CD4-positive, alpha-beta T cell treated with Interferon alpha-2 for 1 hour (primary cell): ENCODE measurements at regions not wholly inside any gene's neighbourhood (a gene's known extent, or its start where the extent isn't known, plus 50 kb on each side); places are given as distances from the start of the nearest gene placed in this dataset.

ENCODE experiments used
- DNase-seq, 2 donors: peaks; one replicate each; pipeline ENCODE4 v3.0.0-alpha.2; 2020 to 2022

GRCh38 chr7:131190146-131190545, 137.5 kb upstream of the MKLN1 start:
- DNase-seq: no peak

- DNase-seq: no peak
Measured at GRCh38 chr7:131190581-131190980, 137.1 kb upstream of the MKLN1 start.

DNA sequence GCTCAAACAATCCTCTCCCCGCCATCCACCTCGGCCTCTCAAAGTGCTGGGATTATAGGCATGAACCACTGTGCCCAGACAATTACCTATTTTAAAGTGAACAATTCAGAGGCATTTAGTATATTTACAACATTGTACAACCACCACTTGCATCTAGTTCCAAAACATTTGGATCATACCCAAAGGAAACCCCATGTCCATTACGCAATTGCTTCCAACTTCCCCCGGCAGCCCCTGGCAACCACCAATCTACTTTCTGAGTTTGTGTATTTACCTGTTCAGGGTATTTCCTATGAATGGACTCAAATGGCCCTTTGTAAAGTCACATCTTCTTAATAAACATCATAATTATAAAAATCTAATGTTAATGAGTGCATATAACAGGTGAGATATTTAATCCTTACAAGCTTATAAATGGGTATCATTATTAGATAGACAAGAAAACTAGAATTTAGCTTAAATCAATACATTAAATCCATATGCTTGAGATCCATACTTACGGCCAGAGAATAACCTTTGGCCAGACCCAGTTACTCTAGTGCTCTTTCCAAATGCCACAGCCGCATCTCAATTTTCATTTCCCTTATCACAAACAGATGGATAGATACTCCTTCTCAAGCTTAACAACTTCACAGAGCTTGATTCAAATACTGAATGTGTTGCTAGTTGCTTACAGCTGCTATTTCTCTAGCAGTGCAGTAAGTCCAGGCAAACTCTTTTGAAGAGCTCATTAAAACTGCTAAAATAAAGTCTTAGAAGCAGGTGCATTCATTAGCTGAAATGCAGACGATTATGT, 133.4 kb upstream of the MKLN1 start:
- no peak for DNase-seq

- no peak for DNase-seq
Measured at GRCh38 chr7:131196803-131197202, 130.9 kb upstream of the MKLN1 start.

- no peak for DNase-seq
Measured at GRCh38 chr7:131197920-131198615, 129.6 kb upstream of the MKLN1 start.

DNA sequence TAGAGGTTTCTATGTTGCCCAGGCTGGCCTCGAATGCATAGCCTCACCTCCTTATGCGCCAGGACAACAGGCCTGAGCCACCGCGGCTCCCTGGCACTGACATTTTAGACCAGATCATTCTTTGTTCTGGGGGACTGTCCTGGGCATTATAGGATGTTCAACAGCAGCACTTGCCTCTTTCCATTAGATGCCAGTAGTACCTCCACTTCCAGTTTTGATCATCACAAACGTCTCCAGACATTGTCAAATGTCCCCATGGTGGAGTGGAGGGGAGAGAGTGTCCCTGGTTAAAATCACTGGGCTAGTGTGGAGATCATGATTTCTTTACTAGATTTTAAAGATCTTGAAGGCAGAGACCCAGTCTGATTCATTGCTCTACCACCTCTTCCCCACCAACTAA, 125.2 kb upstream of the MKLN1 start:
- no peak for DNase-seq

DNA sequence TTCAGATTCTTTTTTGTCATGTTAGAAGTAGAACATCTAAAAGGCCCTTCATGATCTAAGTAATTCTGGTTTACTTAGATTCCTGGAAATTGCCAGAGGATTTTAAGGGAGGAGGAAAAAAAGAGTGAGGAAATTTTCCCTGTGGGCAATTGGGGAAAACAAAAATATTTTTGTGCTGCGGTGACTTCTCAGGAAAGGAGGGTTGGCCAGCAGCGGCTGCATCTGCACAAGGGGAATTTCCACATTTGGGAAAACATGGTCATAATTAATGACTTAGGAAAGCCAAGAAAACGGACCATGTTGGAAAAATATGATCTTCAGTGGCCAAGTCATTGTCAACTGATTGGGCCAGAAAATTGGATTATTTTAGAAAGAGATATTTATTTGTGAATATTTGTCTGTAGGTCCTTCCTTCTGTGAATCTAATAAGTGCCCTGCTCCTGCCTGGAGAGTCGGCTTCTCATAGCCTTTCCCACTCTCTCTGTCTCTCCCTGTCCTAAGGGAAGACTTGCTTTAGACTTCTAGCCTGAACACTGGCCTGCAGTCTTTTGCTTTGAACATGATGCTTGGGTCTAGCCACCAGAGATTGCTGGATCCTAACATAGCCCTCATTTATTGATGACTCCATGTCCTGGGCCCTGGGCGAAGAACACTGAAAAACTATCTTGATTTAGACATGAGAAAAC, 124.2 kb upstream of the MKLN1 start:
- no peak for DNase-seq

- no peak for DNase-seq
Measured at GRCh38 chr7:131208777-131209176, 118.9 kb upstream of the MKLN1 start.

- no peak for DNase-seq
Measured at GRCh38 chr7:131210618-131211017, 117.1 kb upstream of the MKLN1 start.

GRCh38 chr7:131211500-131211899, 116.2 kb upstream of the MKLN1 start:
- DNase-seq: no peak

- DNase-seq: no peak
Measured at GRCh38 chr7:131212114-131212513, 115.6 kb upstream of the MKLN1 start.

- DNase-seq: no peak
Measured at GRCh38 chr7:131218727-131219128, 108.9 kb upstream of the MKLN1 start.

- peak in 1 of 2 donors; percentile 7 for DNase-seq
Measured at GRCh38 chr7:131219312-131220041, 108.2 kb upstream of the MKLN1 start.

DNA sequence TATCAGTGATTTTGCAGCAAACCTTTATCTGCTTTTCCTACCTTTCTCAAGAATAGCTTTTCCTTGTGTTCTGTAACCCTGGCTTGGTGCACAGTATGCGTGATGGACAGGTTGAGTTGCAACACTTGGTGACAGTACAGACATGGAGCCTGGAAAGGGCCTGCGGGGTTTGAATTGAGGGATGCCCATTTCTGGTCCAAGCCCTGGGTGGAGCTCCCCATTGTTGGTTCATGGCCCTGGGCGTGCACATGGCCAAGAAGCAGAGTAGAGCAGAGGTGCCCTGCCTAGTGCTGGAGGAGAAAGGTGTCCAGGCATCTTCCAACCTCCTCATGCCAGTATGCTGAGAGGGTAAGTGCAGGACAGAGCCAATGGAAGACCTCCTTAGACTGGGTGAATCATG, 106.6 kb upstream of the MKLN1 start:
- DNase-seq: no peak

- no peak for DNase-seq
Measured at GRCh38 chr7:131222171-131222570, 105.5 kb upstream of the MKLN1 start.

DNA sequence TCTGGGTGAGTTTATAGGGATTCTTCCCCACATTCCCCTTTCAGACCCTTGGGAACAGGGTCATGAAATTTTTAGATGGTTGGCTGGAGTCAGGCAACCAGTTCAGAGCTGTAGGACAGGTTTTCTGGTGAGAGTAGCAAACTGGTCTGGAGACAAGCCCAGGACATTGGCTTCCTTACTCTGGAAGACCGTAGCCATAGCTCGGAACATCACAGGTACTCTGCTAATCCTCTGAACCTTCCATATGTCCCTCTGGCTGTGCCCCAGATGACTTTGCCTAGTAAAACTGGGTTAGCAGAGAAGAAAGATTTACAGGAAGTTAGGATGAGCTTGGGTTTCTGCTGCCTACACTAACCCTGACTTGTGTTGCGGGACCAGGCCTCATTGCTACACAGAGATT, 104.5 kb upstream of the MKLN1 start:
- DNase-seq: no peak

DNA sequence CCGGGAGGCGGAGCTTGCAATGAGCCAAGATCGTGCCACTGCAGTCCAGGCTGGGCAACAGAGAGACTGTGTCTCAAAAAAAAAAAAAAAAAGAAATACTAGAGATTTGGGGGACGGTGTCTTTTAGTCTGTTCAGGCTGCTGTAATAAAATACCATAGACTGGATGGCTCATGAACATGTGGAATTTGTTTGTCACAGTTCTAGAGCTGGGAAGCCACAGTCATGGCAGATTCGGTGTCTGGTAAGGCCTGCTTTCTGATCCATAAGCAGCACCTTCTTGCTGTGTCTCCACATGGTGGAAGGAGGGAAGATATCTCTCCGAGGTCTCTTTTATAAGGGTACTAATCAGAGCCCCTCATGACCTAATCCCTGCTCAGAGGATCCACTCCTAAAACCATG, 102.7 kb upstream of the MKLN1 start:
- no peak for DNase-seq

- DNase-seq: no peak
Measured at GRCh38 chr7:131225619-131226513, 101.8 kb upstream of the MKLN1 start.

GRCh38 chr7:131226514-131226865, 101.2 kb upstream of the MKLN1 start:
- no peak for DNase-seq

DNA sequence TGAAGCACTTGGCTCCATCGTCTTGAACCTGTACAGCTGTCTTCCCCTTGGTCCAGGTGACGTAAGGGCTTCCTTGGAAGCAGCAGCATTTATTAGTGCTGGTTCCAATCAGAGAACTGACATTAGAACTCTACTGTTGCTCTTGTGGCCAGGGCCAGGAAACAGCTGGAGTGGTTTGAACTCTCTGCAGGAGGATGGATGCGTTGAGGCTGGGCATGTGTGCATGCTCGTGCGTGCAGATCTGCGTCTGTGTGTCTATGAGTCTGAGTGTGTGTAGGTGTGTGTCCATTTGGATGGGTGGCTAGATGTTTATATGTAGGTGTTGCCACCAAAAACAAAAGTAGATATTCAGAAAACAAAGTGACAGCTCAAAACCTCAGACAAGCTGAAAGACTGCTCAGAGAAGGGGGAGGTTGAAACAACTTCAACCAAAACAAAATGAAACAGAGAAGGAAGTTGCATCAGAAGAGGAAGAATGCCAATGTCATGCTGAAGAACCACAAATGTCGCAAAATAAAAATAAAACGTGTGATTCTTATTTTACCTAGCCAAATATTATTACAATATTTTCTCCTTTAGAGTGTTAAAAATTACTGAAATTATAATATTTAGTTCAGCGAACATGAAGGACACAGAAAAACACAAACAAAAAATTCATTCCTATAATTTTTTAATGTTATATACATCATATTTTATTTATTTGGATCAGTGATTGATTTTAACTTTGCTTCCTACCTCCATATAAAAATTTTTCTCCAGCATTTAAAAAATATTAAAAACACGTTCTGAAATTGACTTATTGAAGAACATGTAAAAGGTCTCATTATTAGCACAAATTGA, 96.1 kb upstream of the MKLN1 start:
- DNase-seq: peak; percentile 41 to 67

DNA sequence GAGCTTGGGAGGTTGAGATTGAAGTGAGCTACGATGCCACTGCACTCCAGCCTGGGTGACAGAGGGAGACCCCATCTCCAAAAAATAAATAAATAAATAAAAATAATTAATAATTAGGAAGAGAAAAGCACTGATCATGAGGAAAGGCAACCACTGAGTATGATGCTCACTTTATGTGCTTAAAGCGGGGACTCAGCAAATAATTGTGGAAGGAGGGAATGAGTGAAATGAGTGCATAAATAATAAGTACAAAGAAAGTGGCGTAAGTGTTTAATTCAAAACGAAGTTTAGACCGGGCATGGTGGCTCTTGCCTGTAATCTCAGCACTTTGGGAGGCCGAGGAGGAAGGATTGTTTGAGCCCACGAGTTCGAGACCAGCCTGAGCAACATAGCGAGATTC, 94.9 kb upstream of the MKLN1 start:
- DNase-seq: no peak
